Effector memory CD8-positive, alpha-beta T cell (primary cell): ENCODE measurements at regions not wholly inside any gene's neighbourhood (a gene's known extent, or its start where the extent isn't known, plus 50 kb on each side); places are given as distances from the start of the nearest gene placed in this dataset.
"Not testable (repeated sequence)": the region's sequence is repeated elsewhere in the genome, so short reads cannot be mapped to it uniquely, and the experiment has no call there.

Experiments used
- ATAC-seq: fragments of 150-1000 bp; cut with Tn5 transposase; replicated peaks from 2 replicates; pipeline ENCODE4 v1.10.0; 2021; ENCODE audit warnings: mild to moderate bottlenecking, moderate library complexity
- DNase-seq, 3 experiments: peaks; one replicate each; pipeline ENCODE4 v3.0.0; 2021
- H3K27ac Mint-ChIP-seq, 2 donors: one replicate each; pipeline ENCODE4 v1.8.0; 2022; ENCODE audit warnings: mild to moderate bottlenecking in 2 of 2, mixed read lengths in 2 of 2, moderate library complexity in 2 of 2
- H3K27me3 Mint-ChIP-seq, 2 donors: one replicate each; pipeline ENCODE4 v1.8.0; 2022; ENCODE audit warnings: mixed read lengths in 2 of 2
- H3K36me3 Mint-ChIP-seq: one replicate; pipeline ENCODE4 v1.8.0; 2022; ENCODE audit warnings: mild to moderate bottlenecking, moderate library complexity, mixed read lengths; ENCODE audit not compliant: insufficient read depth
- H3K4me1 Mint-ChIP-seq, 2 donors: one replicate each; pipeline ENCODE4 v1.8.0; 2022; ENCODE audit warnings: low read depth in 2 of 2, mixed read lengths in 2 of 2
- H3K4me3 Mint-ChIP-seq, 2 donors: one replicate each; pipeline ENCODE4 v1.8.0; 2022; ENCODE audit warnings: mild to moderate bottlenecking in 2 of 2, mixed read lengths in 2 of 2, moderate library complexity in 2 of 2
- H3K9me3 Mint-ChIP-seq, 2 donors: one replicate each; pipeline ENCODE4 v1.8.0; 2022; ENCODE audit warnings: mixed read lengths in 2 of 2

- no peaks in the 10 kb centered on the region for H3K36me3 Mint-ChIP-seq
- DNase-seq = no peak
- no peak overlapping the region for H3K4me3 Mint-ChIP-seq
- peaks cover 0 to 18% of the 10 kb centered on the region in 2 donors for H3K27me3 Mint-ChIP-seq
- no peak overlapping the region for H3K27ac Mint-ChIP-seq
- no peak for ATAC-seq
- no peaks in the 10 kb centered on the region for H3K4me1 Mint-ChIP-seq
- H3K9me3 Mint-ChIP-seq = peaks cover 0 to 2% of the 10 kb centered on the region in 2 donors
Observed at GRCh38 chr7:32206987-32207386, 136.8 kb upstream of the PDE1C start.

GRCh38 chr7:32206488-32206887, 136.3 kb upstream of the PDE1C start:
- Mint-ChIP-seq H3K4me1 (no peaks in the 10 kb centered on the region), H3K36me3 (no peaks in the 10 kb centered on the region), H3K4me3 (no peak overlapping the region), H3K27ac (no peak overlapping the region), H3K9me3 (peaks cover 3 to 4% of the 10 kb centered on the region in 2 donors), H3K27me3 (peaks cover 0 to 18% of the 10 kb centered on the region in 2 donors)
- no peak for ATAC-seq
- no peak for DNase-seq

DNA sequence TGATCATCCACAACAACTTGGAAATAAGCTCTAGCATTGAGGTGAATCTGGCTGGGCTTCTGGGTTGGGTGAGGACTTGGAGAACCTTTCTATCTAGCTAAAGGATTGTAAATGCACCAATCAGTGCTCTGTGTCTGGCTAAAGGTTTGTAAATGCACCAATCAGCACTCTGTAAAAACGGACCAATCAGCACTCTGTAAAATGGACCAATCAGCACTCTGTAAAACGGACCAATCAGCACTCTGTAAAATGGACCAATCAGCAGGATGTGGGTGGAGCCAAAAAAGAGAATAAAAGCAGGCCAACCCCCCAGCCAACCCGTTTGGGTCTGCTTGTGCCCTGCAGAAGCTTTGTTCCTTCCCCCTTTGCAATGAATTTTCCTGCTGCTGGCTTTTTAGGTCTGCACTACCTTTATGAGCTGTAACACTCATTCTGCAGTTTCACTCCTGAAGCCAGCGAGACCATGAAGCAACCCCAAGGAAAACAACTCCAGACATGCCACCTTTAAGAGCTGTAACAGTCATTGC, 135.2 kb upstream of the PDE1C start:
- H3K27ac Mint-ChIP-seq, H3K4me1 Mint-ChIP-seq, DNase-seq, ATAC-seq, H3K4me3 Mint-ChIP-seq, H3K36me3 Mint-ChIP-seq, H3K9me3 Mint-ChIP-seq: not testable (repeated sequence)
- peaks cover 0 to 18% of the 10 kb centered on the region in 2 donors for H3K27me3 Mint-ChIP-seq

- H3K27ac Mint-ChIP-seq = no peak overlapping the region
- no peak for ATAC-seq
- H3K27me3 Mint-ChIP-seq = peaks cover 0 to 16% of the 10 kb centered on the region in 2 donors
- H3K4me3 Mint-ChIP-seq = no peak overlapping the region
- no peak for DNase-seq
- no peaks in the 10 kb centered on the region for H3K4me1 Mint-ChIP-seq
- peaks cover 4 to 7% of the 10 kb centered on the region in 2 donors for H3K9me3 Mint-ChIP-seq
- no peaks in the 10 kb centered on the region for H3K36me3 Mint-ChIP-seq
Observed at GRCh38 chr7:32204361-32205018, 134.3 kb upstream of the PDE1C start.

GRCh38 chr7:32200646-32201045, 130.4 kb upstream of the PDE1C start:
- ATAC-seq = no peak
- Mint-ChIP-seq H3K27me3 (no peaks in the 10 kb centered on the region), H3K4me3 (no peak overlapping the region), H3K9me3 (peaks cover 7 to 8% of the 10 kb centered on the region in 2 donors), H3K4me1 (no peaks in the 10 kb centered on the region), H3K36me3 (no peaks in the 10 kb centered on the region), H3K27ac (no peak overlapping the region)
- DNase-seq = no peak

DNA sequence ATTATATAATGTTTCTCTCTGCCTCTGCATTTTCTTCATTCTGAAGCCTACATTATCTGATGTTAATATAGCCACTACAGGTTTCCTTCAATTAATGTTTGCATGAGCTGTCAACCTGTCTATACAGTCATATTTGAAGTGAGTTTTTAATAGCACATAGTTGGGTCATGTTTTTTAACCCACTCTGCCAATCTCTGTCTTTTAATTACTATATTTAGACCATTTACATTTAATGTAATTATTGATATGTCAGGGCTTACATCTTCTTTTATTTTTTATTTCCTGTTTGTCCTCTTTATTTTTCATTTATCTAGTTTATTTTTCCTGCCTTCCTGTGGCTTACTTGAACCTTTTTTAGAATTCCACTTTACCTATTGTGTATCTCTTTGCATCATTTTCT, 124.3 kb upstream of the PDE1C start:
- Mint-ChIP-seq H3K36me3 (no peaks in the 10 kb centered on the region), H3K27ac (no peak overlapping the region), H3K4me1 (no peaks in the 10 kb centered on the region), H3K4me3 (no peak overlapping the region), H3K27me3 (no peaks in the 10 kb centered on the region), H3K9me3 (peaks cover 0 to 4% of the 10 kb centered on the region in 2 donors)
- ATAC-seq (no peak), DNase-seq (no peak)

DNA sequence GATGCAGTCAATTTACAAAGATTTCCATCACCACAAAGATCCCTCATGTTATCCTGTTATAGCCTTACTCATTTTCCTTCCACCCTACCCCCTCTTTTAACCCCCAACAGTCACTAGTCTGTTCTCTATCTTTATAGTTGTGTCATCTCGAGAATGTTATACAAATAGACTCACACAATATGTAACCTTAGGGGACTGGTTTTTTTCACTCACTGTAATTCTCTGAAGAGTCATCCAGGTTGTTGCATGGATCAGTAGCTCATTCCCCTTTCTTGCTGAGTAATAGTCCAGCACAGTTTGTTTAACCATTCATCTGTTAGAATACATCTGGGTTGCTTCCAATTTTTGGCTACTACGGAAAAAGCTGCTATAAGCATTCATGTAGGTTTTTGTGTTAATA, 121.1 kb upstream of the PDE1C start:
- Mint-ChIP-seq H3K9me3 (peaks cover 0 to 4% of the 10 kb centered on the region in 2 donors), H3K36me3 (no peaks in the 10 kb centered on the region), H3K4me1 (no peaks in the 10 kb centered on the region), H3K27ac (no peak overlapping the region), H3K27me3 (no peaks in the 10 kb centered on the region), H3K4me3 (no peak overlapping the region)
- ATAC-seq (no peak), DNase-seq (no peak)

DNA sequence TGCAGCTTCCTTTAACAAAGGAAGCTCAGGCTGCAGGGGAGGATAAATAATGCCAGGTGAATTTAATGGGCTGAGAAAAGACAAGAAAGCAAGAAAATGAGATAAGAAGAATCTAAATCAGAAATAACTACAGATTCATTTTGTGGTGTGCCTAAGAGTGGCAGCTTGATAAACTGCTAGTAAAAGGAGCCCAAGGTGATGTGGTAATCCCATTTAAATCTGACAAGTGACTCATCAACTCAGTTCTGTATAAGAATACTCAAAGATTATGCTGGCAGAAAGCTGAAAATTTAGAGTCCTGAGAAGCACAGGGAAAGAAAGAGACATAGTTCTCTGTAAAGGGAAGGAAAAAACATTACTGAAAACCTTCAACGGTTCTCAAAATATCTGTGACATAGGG, 109.4 kb upstream of the PDE1C start:
- Mint-ChIP-seq H3K9me3 (peaks cover 2 to 8% of the 10 kb centered on the region in 2 donors), H3K27me3 (no peaks in the 10 kb centered on the region), H3K4me1 (no peaks in the 10 kb centered on the region), H3K27ac (no peak overlapping the region), H3K4me3 (no peak overlapping the region), H3K36me3 (no peaks in the 10 kb centered on the region)
- DNase-seq (no peak), ATAC-seq (no peak)

DNA sequence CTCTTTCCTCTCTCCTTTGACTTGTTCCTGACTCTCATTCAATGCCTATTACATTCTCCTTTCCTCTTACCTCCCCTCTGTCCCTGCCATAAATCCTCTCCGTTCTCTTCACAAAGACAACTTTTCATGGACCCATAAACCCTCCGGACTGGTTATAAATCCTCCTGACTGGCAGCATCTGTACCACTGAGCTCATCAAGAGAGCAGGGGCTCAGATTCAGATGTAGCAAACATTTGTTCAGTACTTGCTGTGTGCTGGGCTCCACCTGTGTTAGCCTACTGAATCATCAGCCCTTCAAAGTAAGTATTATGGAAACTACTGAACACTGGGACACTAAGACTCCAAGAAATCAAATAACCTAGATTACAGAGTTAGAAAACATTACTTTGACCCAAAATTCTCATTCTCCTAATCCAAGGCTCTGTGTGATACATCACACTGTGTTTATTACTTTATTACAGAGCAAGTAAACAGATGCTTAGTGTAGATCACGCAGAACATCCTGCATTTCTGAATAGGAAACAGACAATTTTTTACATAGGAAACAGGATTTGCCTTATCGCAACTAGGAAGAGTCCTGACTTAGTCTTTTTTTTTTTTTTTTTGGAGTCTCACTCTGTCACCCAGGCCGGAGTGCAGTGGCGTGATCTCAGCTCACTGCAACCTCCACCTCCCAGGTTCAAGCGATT, 108.6 kb upstream of the PDE1C start:
- H3K9me3 Mint-ChIP-seq = peaks cover 7 to 11% of the 10 kb centered on the region in 2 donors
- H3K27ac Mint-ChIP-seq = no peak overlapping the region
- no peak overlapping the region for H3K4me3 Mint-ChIP-seq
- no peaks in the 10 kb centered on the region for H3K36me3 Mint-ChIP-seq
- H3K27me3 Mint-ChIP-seq = no peaks in the 10 kb centered on the region
- ATAC-seq (no peak), DNase-seq (no peak)
- no peaks in the 10 kb centered on the region for H3K4me1 Mint-ChIP-seq

DNA sequence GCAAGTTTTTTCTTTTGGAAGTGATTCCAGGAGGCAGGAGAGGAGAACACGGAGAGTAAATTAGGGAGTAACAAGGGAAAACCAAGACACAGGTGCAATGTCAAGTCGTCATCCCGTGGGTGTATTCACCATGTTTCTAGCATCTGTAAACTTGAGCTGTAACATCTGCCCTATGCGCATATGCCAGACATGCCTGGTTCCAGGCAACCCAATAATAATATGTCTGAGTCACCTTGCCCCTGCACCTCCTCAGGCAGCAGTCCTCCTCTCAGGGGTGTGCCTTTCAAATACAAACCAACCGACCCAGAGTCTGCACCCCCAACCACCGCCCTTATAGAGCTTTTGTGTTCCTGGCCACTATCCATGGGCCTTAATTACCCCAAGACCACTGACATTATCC, 107.0 kb upstream of the PDE1C start:
- no peaks in the 10 kb centered on the region for H3K36me3 Mint-ChIP-seq
- no peaks in the 10 kb centered on the region for H3K27me3 Mint-ChIP-seq
- ATAC-seq = no peak
- DNase-seq = no peak
- peaks cover 7 to 9% of the 10 kb centered on the region in 2 donors for H3K9me3 Mint-ChIP-seq
- H3K4me3 Mint-ChIP-seq = no peak overlapping the region
- no peak overlapping the region for H3K27ac Mint-ChIP-seq
- H3K4me1 Mint-ChIP-seq = no peaks in the 10 kb centered on the region

- Mint-ChIP-seq H3K36me3 (no peaks in the 10 kb centered on the region), H3K27ac (no peak overlapping the region), H3K27me3 (no peaks in the 10 kb centered on the region), H3K9me3 (peaks cover 12 to 14% of the 10 kb centered on the region in 2 donors), H3K4me3 (no peak overlapping the region), H3K4me1 (no peaks in the 10 kb centered on the region)
- no peak for ATAC-seq
- DNase-seq = no peak
Observed at GRCh38 chr7:32175099-32175498, 104.9 kb upstream of the PDE1C start.

DNA sequence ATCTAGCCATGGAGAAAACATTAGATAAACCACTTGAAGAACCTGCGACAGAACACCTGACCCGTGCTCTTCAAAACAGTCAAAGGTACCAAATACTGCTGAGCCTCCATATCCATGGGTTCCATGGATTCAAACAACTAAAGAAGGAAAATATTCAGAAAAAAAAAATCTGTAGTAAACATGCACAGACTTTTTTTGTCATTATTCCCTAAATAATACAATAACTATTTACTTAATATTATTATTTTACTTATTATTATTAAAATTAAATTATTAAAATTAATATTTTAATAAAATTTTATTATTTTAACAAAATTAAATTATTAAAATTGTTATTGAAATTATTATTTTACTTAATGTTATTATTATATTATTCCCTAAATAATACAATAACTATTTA, 101.0 kb upstream of the PDE1C start:
- DNase-seq = no peak
- Mint-ChIP-seq H3K4me1 (no peaks in the 10 kb centered on the region), H3K27ac (no peak overlapping the region), H3K27me3 (no peaks in the 10 kb centered on the region), H3K36me3 (no peaks in the 10 kb centered on the region), H3K9me3 (peaks cover 8 to 14% of the 10 kb centered on the region in 2 donors), H3K4me3 (no peak overlapping the region)
- ATAC-seq = no peak

DNA sequence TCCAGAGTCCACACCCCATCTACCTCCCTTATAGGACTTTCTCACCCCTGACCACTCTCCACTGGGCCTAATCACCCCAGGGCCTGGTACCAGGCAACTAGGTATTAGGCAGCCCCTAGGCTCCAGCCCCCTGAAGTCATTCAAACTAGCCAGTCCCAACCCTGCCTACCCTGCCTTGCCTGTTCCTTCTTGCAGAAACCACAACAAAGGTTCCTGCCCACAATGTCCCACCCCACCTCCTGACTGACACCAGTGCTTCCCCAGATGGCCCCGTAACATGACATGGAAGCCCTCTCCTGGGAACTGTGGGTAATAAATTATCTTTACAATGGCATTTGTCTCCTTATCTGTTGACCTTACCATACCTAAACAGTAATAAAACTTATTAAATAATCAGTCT, 100.6 kb upstream of the PDE1C start:
- Mint-ChIP-seq H3K27me3 (no peaks in the 10 kb centered on the region), H3K9me3 (peaks cover 8 to 14% of the 10 kb centered on the region in 2 donors), H3K27ac (no peak overlapping the region), H3K4me3 (no peak overlapping the region), H3K4me1 (no peaks in the 10 kb centered on the region), H3K36me3 (no peaks in the 10 kb centered on the region)
- no peak for DNase-seq
- no peak for ATAC-seq

GRCh38 chr7:32169228-32169627, 99.0 kb upstream of the PDE1C start:
- no peak overlapping the region for H3K4me3 Mint-ChIP-seq
- ATAC-seq = no peak
- no peaks in the 10 kb centered on the region for H3K4me1 Mint-ChIP-seq

More at GRCh38 chr7:32169228-32169627, 99.0 kb upstream of the PDE1C start:
- H3K27me3 Mint-ChIP-seq = no peaks in the 10 kb centered on the region
- peaks cover 6 to 9% of the 10 kb centered on the region in 2 donors for H3K9me3 Mint-ChIP-seq
- H3K27ac Mint-ChIP-seq = no peak overlapping the region
- DNase-seq = no peak
- no peaks in the 10 kb centered on the region for H3K36me3 Mint-ChIP-seq
